Right lobe of liver (tissue), 6 donors: ENCODE measurements at regions not wholly inside any gene's neighbourhood (a gene's known extent, or its start where the extent isn't known, plus 50 kb on each side); places are given as distances from the start of the nearest gene placed in this dataset.
A peak's percentile ranks its signal among the peaks of the same experiment; 100 is the strongest.

ENCODE experiments used
- ATAC-seq, 4 donors: fragments of 200-7000 bp; cut with Tn5 transposase; one replicate each; pipeline ENCODE4 v1.9.1; 2020; ENCODE audit warnings: mild to moderate bottlenecking in 4 of 4, moderate library complexity in 4 of 4
- DNase-seq, 3 donors: peaks; one replicate each; pipeline ENCODE4 v3.0.0-alpha.2; 2020
- H3K27ac ChIP-seq, 3 donors: fragments of 200-600 bp; one replicate each; pipeline ENCODE4 v1.8.0; 2022
- H3K27me3 ChIP-seq, 2 donors: fragments of 200-600 bp; one replicate each; pipeline ENCODE4 v1.8.0; 2022
- H3K36me3 ChIP-seq, 4 donors: fragments of 200-600 bp; sonication (generic) in 1 of 4; one replicate each; pipeline versions ENCODE4 v1.5.1 to v1.8.0; 2017 to 2022; ENCODE audit warnings: control low read depth in 1 of 4
- H3K4me1 ChIP-seq, 4 donors: fragments of 200-600 bp; sonication (generic) in 1 of 4; one replicate each; pipeline versions ENCODE4 v1.5.1 to v1.8.0; 2017 to 2022; ENCODE audit warnings: control low read depth in 1 of 4
- H3K4me3 ChIP-seq, 3 donors: fragments of 200-600 bp; one replicate each; pipeline ENCODE4 v1.8.0; 2022
- H3K9me3 ChIP-seq, 4 donors: fragments of 200-600 bp; sonication (generic) in 1 of 4; one replicate each; pipeline versions ENCODE4 v1.5.1 to v1.8.0; 2017 to 2022; ENCODE audit warnings: control low read depth in 1 of 4
- CTCF ChIP-seq, 4 donors: fragments of 200-600 bp in 3 of 4; fragments of 450-650 bp in 1 of 4; IDR thresholded peaks; one replicate each; pipeline versions ENCODE4 v1.5.1 to v1.8.0; 2016 to 2022; ENCODE audit warnings: antibody characterized with exemption in 4 of 4, mild to moderate bottlenecking in 2 of 4
- POLR2A ChIP-seq: fragments of 450-650 bp; IDR thresholded peaks from one replicate; pipeline ENCODE4 v1.6.1; 2017; ENCODE audit warnings: antibody characterized with exemption, mild to moderate bottlenecking
- WGBS: methylation state at CpG from one replicate; pipeline ENCODE4 v1.1.6; 2018; ENCODE audit warnings: low coverage, low lambda C conversion rate; ENCODE audit not compliant: insufficient coverage; ENCODE audit errors: missing lambda C conversion rate; 5-methylcytosine and 5-hydroxymethylcytosine counted together
- intact Hi-C, 2 donors: fragments of 100-400 bp; cut with DNase I; formaldehyde crosslinking; loops; one replicate each; pipeline versions ENCODE4 v1.11.2 to v1.14.1; 2022
- donor health status: DM: no; HTN: yes; CAD: no.
- donor health status: DM: no; HTN: no; CAD: no.
- donor health status: DM: no; HTN: no; CAD: no.
- donor health status: DM: no; HTN: yes; CAD: no.
- donor health status: DM: no; HTN: yes; CAD: no.

GRCh38 chr20:11214256-11214840 lies 540.5 kb upstream of the JAG1 start:
- Histone ChIP-seq H3K9me3 (no peaks in the 10 kb centered on the region), H3K4me3 (no peak overlapping the region), H3K27ac (no peak overlapping the region), H3K27me3 (no peaks in the 10 kb centered on the region), H3K36me3 (no peaks in the 10 kb centered on the region), H3K4me1 (no peaks in the 10 kb centered on the region)
- WGBS = 84% methylated on average over 4 of the region's 6 CpGs
- DNase-seq = no peak
- intact Hi-C loops = no loop called here
- no peak for ATAC-seq
- TF ChIP-seq CTCF (IDR thresholded peaks at IDR 0.05) = no peak
- TF ChIP-seq POLR2A = no peak

- no peaks in the 10 kb centered on the region for H3K9me3 ChIP-seq
- DNase-seq (no peak), ATAC-seq (peak; percentile 13 to 36 (median 26))
- H3K4me3 ChIP-seq = no peak overlapping the region
- no peaks in the 10 kb centered on the region for H3K27me3 ChIP-seq
- intact Hi-C loops = no loop called here
- TF ChIP-seq CTCF (IDR thresholded peaks at IDR 0.05) = no peak
- TF ChIP-seq POLR2A = no peak
- 25% methylated on average over 7 of the region's 7 CpGs for WGBS
- no peaks in the 10 kb centered on the region for H3K36me3 ChIP-seq
- H3K4me1 ChIP-seq = no peaks in the 10 kb centered on the region
- no peak overlapping the region for H3K27ac ChIP-seq
Measured at GRCh38 chr20:11216451-11217314, 542.9 kb upstream of the JAG1 start.

GRCh38 chr20:11217326-11218172 lies 543.8 kb upstream of the JAG1 start:
- H3K4me1 ChIP-seq = no peaks in the 10 kb centered on the region
- intact Hi-C loops = no loop called here
- TF ChIP-seq CTCF (IDR thresholded peaks at IDR 0.05) (no peak), POLR2A (no peak)
- no peak overlapping the region for H3K27ac ChIP-seq
- 34% methylated on average over 6 of the region's 6 CpGs for WGBS
- H3K4me3 ChIP-seq = no peak overlapping the region
- no peaks in the 10 kb centered on the region for H3K27me3 ChIP-seq
- ATAC-seq (peak in 2 of 4 donors; percentile 22 to 24), DNase-seq (no peak)
- no peaks in the 10 kb centered on the region for H3K36me3 ChIP-seq
- no peaks in the 10 kb centered on the region for H3K9me3 ChIP-seq

DNA sequence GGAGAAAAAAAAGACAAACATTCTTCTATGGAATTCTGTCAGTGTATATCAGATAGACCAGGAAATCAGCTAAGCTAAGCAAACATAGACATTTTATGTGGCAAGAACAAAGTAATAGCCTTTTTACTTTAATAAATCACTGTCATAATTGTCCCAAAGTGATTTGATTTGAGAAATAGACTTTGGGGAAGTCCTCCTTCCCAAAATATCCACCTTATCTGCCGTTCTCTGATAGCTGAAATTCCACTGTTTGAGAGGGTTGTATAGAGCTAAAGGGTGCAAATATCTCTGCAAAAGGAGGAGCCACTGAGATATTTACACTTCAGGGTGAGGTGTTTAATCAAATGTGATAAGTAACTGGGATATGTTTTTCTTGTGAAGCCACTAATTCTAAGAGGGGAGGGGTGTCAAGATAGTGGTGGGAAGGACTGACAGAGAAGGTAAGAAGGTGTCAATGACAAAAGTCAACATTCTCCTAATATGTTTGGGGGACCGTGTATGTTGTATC lies 544.4 kb upstream of the JAG1 start:
- intact Hi-C loops = no loop called here
- DNase-seq = no peak

More for the DNA sequence above, 544.4 kb upstream of the JAG1 start:
- Histone ChIP-seq H3K36me3 (no peaks in the 10 kb centered on the region), H3K4me3 (no peak overlapping the region), H3K9me3 (no peaks in the 10 kb centered on the region), H3K4me1 (no peaks in the 10 kb centered on the region), H3K27me3 (no peaks in the 10 kb centered on the region), H3K27ac (no peak overlapping the region)
- no peak for TF ChIP-seq POLR2A
- TF ChIP-seq CTCF (IDR thresholded peaks at IDR 0.05) = no peak
- no peak for ATAC-seq
- WGBS = 19% methylated on average over 2 of the region's 2 CpGs
